HL-60 (cell line): ENCODE measurements at regions not wholly inside any gene's neighbourhood (a gene's known extent, or its start where the extent isn't known, plus 50 kb on each side); places are given as distances from the start of the nearest gene placed in this dataset.

Source experiments
- DNase-seq, 2 experiments: peaks; one replicate each; pipeline ENCODE4 v3.0.0-alpha.2; 2010 to 2020; ENCODE audit warnings: low read depth in 1 of 2, low spot score in 1 of 2
- H3K27ac ChIP-seq: fragments of 250-450 bp; sonication (Bioruptor Pico); replicated peaks from 2 replicates; pipeline ENCODE4 v1.5.1; 2020; ENCODE audit warnings: mild to moderate bottlenecking, moderate library complexity
- H3K27me3 ChIP-seq: fragments of 250-450 bp; sonication (Bioruptor Pico); 2 replicates; pipeline ENCODE4 v1.5.1; 2021; ENCODE audit warnings: mild to moderate bottlenecking, moderate library complexity; ENCODE audit not compliant: insufficient read depth, poor library complexity, severe bottlenecking
- H3K4me3 ChIP-seq: replicated peaks from 2 replicates; pipeline ENCODE4 v1.5.1; 2011; ENCODE audit warnings: mild to moderate bottlenecking, control low read depth, low read length; ENCODE audit not compliant: insufficient read depth
- CTCF ChIP-seq: IDR thresholded peaks from one replicate; pipeline ENCODE4 v1.5.1; 2011; ENCODE audit warnings: low read length, control low read depth, inconsistent platforms; ENCODE audit not compliant: insufficient read depth
- GABPA ChIP-seq: IDR thresholded peaks from 2 replicates; pipeline ENCODE4 v1.6.1; 2012; ENCODE audit warnings: low read depth
- POLR2AphosphoS5 ChIP-seq: IDR thresholded peaks from 2 replicates; pipeline ENCODE4 v1.6.1; 2012; ENCODE audit warnings: low read depth
- SPI1 ChIP-seq: IDR thresholded peaks from 2 replicates; pipeline ENCODE4 v1.6.1; 2012; ENCODE audit warnings: low read depth, mild to moderate bottlenecking, borderline replicate concordance
- TF ChIP-seq, protein P1 (sequence below): IDR thresholded peaks from 2 replicates; pipeline ENCODE4 v1.6.1; 2012; ENCODE audit warnings: low read depth; ENCODE audit not compliant: insufficient replicate concordance

DNA sequence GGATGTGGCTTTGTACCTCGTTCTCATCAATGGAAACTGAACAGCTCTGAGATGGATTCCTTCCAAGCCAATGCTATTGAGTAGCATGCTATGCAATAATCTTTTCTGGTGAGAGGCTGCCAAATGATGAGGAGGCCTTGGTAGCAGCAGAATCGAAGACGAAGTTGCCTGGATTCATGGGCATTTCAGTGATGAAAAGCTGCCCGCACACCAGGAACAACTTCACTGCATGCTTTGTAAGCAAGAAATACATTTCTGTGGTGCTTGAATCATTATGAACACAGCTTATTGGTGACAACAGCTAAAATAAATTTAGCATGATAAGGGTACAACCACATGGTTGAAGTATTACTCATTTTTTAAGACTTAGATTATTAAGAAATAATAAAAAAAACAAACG, 246.8 kb upstream of the ROBO1 start:
- TF ChIP-seq GABPA (no peak), SPI1 (no peak), CTCF (no peak), POLR2AphosphoS5 (no peak)
- TF ChIP-seq, protein P1, sequence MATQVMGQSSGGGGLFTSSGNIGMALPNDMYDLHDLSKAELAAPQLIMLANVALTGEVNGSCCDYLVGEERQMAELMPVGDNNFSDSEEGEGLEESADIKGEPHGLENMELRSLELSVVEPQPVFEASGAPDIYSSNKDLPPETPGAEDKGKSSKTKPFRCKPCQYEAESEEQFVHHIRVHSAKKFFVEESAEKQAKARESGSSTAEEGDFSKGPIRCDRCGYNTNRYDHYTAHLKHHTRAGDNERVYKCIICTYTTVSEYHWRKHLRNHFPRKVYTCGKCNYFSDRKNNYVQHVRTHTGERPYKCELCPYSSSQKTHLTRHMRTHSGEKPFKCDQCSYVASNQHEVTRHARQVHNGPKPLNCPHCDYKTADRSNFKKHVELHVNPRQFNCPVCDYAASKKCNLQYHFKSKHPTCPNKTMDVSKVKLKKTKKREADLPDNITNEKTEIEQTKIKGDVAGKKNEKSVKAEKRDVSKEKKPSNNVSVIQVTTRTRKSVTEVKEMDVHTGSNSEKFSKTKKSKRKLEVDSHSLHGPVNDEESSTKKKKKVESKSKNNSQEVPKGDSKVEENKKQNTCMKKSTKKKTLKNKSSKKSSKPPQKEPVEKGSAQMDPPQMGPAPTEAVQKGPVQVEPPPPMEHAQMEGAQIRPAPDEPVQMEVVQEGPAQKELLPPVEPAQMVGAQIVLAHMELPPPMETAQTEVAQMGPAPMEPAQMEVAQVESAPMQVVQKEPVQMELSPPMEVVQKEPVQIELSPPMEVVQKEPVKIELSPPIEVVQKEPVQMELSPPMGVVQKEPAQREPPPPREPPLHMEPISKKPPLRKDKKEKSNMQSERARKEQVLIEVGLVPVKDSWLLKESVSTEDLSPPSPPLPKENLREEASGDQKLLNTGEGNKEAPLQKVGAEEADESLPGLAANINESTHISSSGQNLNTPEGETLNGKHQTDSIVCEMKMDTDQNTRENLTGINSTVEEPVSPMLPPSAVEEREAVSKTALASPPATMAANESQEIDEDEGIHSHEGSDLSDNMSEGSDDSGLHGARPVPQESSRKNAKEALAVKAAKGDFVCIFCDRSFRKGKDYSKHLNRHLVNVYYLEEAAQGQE = no peak
- no peaks in the 10 kb centered on the region for H3K27me3 ChIP-seq
- no peak for DNase-seq
- no peak overlapping the region for H3K27ac ChIP-seq
- no peak overlapping the region for H3K4me3 ChIP-seq

GRCh38 chr3:80010021-80010571, 242.3 kb upstream of the ROBO1 start:
- TF ChIP-seq, protein P1 = no peak
- TF ChIP-seq GABPA = no peak
- TF ChIP-seq CTCF = no peak
- TF ChIP-seq SPI1 = no peak
- no peak for TF ChIP-seq POLR2AphosphoS5
- Histone ChIP-seq H3K27me3 (no peaks in the 10 kb centered on the region), H3K27ac (no peak overlapping the region), H3K4me3 (no peak overlapping the region)
- no peak for DNase-seq

DNA sequence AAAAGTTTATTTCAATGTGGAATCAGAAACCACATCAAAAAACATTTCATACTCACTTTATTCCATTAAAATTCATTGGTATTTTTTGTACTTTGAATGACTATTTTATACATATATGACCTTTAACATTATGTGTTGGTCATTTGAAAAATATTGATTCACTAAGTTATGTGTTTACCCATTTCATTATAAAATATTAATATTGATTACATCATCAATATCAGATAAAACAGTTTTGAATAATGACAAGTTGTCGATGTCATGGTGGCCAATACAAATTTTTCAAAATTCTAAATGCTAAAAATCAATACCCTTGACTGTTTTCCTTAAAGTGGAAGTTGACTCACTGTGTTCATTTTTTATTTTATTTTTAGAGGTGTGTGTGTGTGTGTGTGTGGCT, 239.7 kb upstream of the ROBO1 start:
- Histone ChIP-seq H3K4me3 (no peak overlapping the region), H3K27me3 (no peaks in the 10 kb centered on the region), H3K27ac (no peak overlapping the region)
- no peak for DNase-seq
- TF ChIP-seq POLR2AphosphoS5 = no peak
- TF ChIP-seq GABPA = no peak
- no peak for TF ChIP-seq CTCF
- TF ChIP-seq, protein P1 = no peak
